ENCODE measurements at regions not wholly inside any gene's neighbourhood (a gene's known extent, or its start where the extent isn't known, plus 50 kb on each side); places are given as distances from the start of the nearest gene placed in this dataset.

DNA sequence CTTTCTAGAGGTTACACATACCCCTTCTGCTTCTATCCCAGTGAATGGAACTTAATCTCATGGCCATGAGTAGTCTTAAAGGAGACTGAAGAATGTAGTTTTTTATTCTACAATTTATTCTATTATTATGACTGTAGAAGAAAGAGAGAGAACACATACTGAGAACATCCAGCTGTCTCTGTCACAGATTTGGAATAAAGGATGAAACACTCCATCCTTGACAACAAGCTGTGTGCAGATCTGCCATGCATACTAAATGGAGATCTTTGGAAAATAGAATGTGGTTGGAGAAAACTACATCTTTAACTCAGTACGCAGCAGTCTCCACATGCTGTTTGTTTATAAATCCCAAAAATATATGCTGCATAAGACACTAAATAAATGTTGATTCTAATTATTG, 54.1 kb upstream of the NUDT7 start:
- DNase-seq: no peak

DNA sequence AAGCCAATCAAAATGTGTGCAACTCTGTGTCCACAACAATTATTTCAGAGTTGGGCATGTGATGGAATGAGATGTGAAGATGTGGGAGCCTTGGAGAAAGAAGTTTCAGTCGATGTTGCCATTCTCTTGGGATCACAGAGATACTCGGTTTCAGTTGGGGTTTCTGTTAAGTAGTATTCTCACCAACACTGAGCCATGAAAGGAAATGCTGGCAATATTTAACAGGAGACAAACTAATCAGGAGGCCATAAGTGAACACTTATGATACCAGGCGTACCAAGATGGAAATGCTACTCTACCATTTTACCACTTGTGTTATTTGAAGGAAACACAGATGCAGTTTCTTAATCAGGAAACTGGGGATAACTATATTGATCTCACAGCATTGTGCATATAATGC, 53.3 kb upstream of the NUDT7 start:
- no peak for DNase-seq
